Large intestine (tissue), 3 donors: ENCODE measurements at regions not wholly inside any gene's neighbourhood (a gene's known extent, or its start where the extent isn't known, plus 50 kb on each side); places are given as distances from the start of the nearest gene placed in this dataset.

ENCODE experiments used
- DNase-seq, 2 donors: peaks; one replicate each; pipeline versions ENCODE4 v3.0.0 to v3.0.0-alpha.2; 2013
- H3K27ac ChIP-seq: one replicate; pipeline ENCODE4 v1.5.1; 2013; ENCODE audit warnings: low read length
- H3K27me3 ChIP-seq: 2 replicates; pipeline ENCODE4 v1.6.1; 2013; ENCODE audit warnings: low read length; ENCODE audit not compliant: control insufficient read depth, insufficient read depth
- H3K36me3 ChIP-seq: 2 replicates; pipeline ENCODE4 v1.6.1; 2013; ENCODE audit warnings: low read length; ENCODE audit not compliant: control insufficient read depth, insufficient read depth
- H3K4me1 ChIP-seq: one replicate; pipeline ENCODE4 v1.6.1; 2013; ENCODE audit warnings: low read length; ENCODE audit not compliant: control insufficient read depth, insufficient read depth
- H3K4me3 ChIP-seq: one replicate; pipeline ENCODE4 v1.5.1; 2013; ENCODE audit warnings: low read length
- H3K9me3 ChIP-seq: one replicate; pipeline ENCODE4 v1.6.1; 2013; ENCODE audit warnings: mild to moderate bottlenecking, low read depth, low read length, moderate library complexity; ENCODE audit not compliant: control insufficient read depth
- WGBS: methylation state at CpG from one replicate; pipeline ENCODE4 v1.1.5; 2013; ENCODE audit warnings: low lambda C conversion rate; ENCODE audit not compliant: insufficient coverage; 5-methylcytosine and 5-hydroxymethylcytosine counted together

DNA sequence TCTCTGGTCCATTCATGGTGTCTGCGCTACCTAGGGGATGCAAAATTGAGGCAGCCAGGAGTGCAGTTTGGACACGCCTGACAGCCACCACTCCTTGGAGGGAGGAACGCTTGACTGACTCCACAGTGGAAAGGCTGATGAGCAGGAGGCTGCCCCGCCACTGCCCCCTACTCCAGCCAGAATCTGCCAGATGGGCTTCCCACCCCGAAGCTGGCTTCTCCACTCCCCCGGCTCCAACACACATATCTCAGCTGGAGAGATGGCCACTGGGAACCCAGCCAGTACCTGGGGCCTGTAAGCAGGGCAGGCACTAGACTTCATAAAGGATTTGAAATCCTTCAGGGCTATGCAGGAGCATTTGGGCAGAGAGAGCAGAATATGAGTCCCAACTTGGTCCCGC is 51.4 kb upstream of the BLCAP start:
- no peak for DNase-seq
- Histone ChIP-seq H3K27me3 (no peaks in the 10 kb centered on the region), H3K27ac (no peak overlapping the region), H3K36me3 (no peaks in the 10 kb centered on the region), H3K4me1 (no peaks in the 10 kb centered on the region), H3K4me3 (no peak overlapping the region), H3K9me3 (no peaks in the 10 kb centered on the region)
- no CpG with 5 or more reads among the region's 7 CpGs for WGBS

DNA sequence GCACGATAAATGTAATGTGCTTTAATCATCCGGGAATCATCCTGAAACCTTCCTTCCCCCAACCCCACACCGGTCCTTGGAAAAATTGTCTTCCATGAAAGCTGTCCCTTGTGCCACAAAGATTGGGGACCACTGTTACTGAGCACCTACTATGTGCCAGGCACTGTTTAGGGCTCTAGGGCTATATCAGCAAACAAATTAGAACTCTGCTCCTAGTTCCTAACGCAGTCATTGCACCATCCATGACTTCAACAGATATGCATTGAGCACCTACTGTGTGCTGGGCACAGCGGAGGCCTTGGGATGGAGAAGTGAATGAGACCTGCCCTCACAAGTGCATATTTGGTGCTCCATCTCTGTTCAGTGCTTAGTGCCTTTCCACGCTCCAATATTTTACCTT is 50.3 kb upstream of the BLCAP start:
- Histone ChIP-seq H3K36me3 (no peaks in the 10 kb centered on the region), H3K4me1 (no peaks in the 10 kb centered on the region), H3K27ac (no peak overlapping the region), H3K27me3 (no peaks in the 10 kb centered on the region), H3K4me3 (no peak overlapping the region), H3K9me3 (no peaks in the 10 kb centered on the region)
- no peak for DNase-seq
- no CpG with 5 or more reads among the region's 6 CpGs for WGBS
